Left renal pelvis (tissue), 4 donors: ENCODE measurements at regions not wholly inside any gene's neighbourhood (a gene's known extent, or its start where the extent isn't known, plus 50 kb on each side); places are given as distances from the start of the nearest gene placed in this dataset.

Experiments used
- DNase-seq, 4 donors: peaks; one replicate each; pipeline ENCODE4 v3.0.0-alpha.2; 2013; ENCODE audit warnings: low read depth in 4 of 4, low spot score in 3 of 4

DNA sequence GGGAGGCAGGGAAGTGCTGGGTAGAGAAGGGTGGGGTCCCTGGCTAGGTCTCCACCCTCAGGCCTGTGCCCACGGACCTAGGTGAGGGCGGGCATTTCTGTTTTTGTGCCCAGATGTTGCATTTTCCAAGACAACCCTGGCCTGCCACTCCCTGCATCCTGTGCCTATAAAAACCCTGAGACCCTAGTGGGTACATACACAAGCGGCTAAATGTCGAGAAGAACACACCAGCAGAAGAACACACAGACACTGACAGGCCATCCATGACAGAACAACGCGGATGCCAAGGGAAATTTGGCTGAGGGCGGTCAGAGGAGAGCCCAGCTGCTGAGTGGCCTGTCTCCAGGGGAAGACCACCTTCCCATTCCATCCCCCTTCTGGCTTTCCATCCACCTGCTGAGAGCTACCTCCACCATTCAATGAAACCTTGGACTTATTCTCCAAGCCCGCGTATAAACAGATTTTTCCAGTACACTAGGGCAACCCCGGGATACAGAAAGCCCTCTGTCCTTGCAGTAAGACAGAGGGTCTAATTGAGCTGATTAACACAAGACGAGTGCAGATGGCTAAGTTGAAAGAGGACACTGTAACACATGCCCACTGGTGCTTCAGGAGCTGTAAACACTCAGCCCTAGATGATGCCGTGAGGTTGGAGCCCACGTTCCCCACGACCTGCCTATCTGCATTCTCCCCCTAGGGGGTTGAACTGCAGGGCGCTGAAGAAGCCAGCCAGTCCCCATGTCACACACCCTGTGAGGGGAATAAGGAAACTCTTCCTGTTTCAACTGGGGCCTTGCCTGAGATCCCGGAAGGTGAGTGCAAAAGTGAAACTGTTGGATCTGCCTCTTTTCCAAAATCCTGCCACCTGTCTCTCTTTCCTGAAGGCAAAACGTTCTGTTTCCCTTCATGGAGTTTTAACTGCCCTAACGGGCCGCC is 147.2 kb upstream of the COX10 start:
- no peak for DNase-seq

DNA sequence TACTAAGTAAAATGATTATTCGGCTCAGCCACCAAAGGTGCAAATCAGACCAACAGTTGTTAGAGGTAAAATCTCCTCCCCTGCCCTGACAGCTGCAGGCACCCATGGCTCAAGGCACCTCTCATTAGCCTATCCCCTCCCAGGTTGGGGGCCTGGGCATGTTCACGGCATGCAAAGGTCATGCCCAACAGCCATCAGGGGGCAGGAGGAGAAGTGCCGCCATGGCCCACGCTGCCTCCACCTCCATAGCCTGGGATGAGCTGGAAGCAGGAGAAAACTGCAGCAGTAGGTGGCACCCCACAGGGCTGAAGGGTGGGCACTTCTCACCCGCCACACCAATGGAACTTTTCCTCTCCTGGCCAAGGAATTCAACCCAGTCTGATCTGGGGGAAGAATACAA is 146.4 kb upstream of the COX10 start:
- DNase-seq = no peak

DNA sequence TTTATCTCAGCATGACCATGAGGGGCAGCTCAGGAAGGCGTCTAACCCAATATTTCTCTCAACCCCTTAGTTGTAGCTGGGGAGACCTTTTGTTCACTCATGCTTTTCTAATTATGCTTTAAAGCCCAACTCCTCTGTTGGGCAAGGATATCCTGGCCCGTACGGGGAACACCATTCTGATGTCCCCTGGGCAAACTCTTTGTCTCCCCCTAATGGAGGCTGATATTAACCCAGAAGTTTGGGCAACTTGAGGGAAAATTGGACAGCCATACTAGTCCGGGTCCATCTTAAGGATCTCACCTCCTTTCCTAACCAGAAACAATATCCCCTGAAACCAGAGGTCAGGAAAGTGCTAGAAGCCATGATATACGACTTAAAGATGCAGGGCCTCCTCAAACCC is 143.7 kb upstream of the COX10 start:
- no peak for DNase-seq

DNA sequence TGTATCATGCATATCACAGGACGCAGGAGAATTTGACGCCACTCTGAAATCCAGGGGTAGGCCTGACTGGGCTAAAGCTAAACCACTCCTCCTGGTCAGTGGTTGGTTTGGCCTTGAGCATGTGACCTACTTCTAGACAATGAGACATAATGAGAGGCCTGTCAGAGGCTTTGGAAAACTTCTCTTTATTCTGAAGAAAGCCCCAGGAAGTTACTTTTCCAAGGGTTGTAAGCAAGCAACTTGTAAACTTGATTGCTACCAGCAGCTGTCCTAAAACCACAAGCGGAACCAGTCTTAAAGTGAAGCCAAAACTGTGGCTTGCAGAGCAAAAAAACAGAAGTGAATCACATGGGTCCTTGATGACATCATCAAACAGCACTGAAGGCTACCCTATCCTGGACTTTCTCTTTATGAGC is 138.2 kb upstream of the COX10 start:
- DNase-seq = no peak

DNA sequence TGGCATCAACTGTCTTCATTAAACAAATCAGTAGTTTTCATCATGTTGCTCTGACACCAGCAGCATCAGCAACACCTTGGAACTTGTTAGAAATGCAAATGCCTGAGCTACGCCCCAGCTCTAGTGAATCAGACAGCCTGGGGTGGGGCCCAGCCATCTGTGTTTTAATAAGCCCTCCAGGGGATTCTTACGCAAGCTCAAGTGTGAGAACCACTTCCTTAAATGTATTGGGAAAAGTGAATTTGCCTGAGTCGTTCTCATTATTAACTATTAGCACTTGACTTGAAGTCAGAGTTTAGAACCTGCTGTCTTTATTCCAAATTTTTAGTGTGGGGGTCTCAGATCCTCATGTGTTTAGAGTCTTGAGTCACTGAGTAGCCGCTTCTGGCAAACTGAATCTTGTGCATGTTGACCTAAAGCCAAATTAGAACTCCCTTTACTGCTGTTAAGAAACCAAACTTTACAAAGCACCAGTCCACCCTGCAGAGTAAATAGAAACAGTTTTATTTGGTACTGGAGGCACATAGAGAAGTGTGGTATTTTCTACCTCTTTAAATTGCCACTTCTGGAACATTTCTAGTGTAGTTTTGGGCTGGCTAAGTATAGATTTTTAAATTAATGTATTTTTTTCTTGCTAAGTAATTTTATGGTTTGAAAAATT is 137.4 kb upstream of the COX10 start:
- DNase-seq = no peak

DNA sequence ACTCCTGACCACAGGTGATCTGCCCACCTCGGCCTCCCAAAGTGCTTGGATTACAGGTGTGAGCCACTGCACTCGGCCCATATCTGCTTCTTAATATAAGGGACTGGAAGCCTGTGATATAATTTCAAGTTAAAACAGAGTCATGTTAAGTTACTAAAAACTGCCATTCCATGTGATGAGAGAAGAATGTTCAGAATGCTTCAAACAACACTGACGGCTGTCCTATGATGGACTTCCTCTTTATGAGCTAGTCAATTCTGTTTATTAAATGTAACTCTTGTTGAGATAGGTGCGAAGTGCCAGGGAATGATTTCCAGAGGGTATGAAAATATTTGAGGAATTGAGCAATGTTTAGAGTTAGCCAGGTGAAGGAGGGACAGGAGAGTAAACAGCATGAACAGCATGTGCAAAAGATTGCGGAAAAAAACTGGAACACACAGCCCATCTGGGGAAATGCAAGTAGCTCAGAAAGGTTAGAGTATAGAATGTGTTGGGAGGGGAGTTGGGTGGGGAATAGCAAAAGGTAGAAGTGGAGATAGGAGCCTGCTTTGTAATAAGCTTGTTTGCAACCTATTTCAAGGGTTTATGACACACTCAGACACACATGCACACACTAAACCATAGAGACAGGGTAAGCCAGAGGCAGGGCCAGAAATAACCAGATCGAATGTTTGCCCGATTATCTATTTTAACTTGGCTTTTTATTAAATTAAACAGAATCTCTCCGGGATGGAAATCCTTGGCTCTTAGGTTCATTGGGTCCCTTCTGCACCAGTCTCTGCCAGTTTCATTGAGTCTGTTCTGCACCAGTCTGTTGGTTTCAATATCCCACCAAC is 135.6 kb upstream of the COX10 start:
- DNase-seq = no peak

DNA sequence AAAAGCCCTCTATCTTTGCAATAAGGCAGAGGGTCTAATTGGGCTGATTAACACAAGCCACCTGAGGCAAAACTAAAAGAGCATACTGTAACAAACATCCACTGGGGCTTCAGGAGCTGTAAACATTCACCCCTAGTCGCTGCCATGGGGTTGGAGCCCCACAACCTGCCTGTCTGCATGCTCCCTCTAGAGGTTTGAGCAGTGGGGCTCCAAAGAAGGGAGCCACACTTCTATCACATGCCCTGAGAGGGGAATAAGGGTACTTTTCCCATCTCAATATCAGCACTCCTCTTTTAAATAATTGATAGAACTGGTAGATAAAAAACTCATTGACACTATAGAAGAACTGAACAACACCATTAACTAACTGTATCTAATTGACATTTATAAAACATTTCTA is 130.1 kb upstream of the COX10 start:
- no peak for DNase-seq

DNA sequence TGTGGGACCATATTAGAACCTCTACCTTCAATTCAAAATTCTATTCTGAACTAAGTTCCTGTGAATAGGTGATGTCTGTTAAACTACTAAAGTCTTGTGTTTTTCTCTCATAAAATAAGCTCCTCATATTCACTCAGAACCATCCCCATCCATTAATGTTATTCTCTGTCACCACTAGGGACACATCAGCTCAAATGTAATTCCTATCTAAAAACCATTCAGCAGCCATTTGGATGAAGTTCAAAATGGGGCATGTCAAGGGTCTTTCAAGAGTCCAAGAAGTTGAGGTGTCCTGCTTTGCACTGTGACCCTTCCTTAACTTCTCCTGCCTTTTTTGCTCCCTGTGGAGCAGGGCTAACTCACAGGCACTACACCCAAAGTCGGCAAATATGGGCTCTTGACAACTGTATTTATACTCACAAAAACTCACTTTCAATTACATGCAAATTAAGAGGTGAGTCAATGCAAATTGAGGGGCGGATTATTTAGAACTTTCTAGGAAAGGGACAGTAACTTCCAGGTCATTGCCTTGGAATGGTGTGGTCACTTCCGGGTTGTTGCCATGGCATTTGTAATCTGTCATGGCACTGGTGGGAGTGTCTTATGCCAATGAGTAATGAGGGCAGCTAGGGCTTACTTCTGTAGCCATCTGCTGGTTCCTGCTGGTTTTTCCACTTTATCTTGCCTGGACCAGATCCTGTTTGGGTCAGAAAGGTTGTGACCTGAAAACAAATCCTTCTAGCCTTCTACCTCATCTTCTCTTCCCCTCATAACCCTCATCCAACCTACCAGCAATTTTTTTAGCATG is 128.2 kb upstream of the COX10 start:
- no peak for DNase-seq

DNA sequence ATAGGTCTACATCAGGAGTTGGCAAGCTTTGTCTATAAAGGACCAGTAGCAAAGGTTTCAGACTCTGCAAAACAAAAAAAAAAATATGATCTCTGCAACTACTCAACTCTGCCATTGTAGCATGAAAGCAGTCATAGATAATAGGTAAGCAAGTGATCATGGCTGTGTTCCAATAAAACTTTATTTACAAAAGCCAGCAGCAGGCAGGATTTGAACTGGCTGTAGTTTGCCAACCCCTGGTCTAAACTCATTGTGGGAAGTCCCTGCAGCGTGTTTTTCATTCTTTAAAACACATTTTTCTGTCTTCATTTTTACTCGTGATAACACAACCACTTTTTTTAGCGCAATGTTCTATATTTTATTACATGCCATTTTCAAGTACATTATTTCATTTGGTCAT is 127.5 kb upstream of the COX10 start:
- no peak for DNase-seq

DNA sequence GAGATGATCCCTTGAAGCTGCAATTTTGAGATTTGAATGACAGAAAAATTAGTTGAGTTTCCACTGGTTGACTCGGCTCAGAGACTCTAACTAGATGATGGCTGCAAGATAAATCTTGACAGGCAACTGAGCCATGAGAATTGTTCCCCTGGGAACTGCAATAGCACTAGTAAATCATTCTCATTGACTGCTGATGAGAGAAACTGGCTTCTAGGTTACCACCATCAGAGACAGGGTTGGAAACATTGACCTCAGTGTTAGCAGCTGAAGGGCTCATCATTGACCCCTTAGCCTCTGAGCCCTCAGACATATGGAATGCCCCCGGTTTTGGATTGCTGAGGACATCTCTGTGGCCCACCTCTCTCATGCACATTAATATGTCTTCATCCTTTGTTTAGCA is 125.4 kb upstream of the COX10 start:
- DNase-seq = no peak

DNA sequence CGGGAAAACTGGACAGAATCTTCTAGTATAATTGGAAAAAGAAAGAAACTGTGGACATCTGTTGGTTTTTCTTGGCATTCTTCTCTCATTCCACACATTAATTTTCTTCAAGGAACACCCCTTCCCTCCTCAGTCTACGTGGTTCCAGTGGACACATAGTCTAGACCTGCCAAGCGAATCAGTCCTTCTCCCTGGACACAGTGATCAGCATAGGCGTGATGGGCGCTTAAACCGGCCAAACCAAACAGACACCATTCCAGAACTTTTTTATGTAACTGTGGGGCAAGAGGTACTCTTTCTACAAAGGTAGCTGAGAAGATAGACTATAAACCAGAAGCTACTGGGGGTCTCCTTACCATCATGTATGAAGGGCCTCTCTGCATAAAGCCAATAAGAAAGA is 121.8 kb upstream of the COX10 start:
- no peak for DNase-seq

DNA sequence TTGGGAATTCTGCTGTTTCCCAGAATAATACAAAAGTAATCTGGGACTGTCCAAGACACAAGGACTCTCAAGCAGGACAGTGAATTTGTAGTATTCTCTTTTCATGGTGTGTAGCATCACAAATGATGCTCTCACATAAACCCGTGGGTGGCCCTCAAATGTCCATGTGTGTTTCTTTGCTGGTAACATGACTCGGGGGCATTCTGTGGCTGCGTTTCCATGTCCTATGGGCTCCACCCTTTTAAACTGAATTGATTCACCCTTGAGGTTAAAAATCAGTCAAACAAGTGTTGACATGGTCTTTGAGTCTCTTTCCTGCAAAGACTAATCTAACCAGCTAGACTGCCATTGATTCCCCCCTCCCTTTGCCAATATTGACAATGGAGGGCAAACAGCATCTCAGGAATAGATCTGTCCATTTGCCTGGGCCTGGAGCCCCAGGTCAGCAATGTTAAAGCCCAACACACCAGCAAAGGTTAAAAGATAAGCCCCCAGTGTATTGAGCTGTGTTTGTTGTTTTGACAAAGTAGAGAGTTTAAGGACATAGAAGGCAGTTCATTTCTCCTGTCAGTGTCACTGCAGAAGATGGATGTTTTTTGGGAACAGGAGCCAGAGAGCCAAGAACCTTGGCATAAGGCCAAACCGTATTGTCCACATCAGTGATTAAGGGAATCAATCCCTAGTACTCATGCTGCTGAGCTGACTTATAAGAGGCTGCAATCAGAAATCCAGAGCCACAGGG is 117.1 kb upstream of the COX10 start:
- no peak for DNase-seq

DNA sequence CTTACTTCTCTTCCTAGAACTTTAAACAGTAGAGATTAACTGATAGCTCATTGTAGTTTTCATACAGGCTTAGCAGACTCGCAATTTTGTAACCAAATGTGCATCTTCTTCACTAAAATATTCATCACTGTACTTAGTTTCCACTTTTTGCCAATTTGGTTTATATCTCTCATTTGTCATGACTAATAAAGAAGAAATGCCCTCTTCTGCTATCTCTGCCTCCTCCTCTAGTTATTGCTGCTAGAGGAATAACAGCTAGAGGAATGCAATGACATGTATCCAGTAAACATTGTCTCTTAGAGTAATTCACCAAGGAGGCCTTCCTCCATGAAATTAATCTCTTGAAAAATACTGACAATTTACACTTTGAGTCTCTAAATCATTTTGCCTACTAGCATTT is 115.5 kb upstream of the COX10 start:
- DNase-seq = no peak

DNA sequence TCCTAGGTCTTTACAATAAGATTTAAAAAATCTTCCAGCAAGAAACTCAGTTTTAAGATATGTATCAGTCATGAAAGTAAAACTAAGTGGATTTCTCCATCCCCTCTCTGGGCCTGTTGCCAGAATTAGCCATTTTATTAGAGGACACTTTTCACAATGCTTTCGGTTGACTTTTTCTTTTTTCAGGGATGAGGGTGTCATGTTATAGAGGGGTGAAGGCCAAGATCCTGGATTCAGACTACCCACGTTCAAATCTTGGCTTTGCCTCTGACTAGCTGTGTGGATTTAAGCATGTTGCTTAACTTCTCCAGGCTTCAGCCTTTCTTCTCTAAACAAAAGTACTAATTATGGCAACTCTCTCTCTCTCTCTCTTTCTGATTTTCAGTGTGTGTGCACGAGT is 111.7 kb upstream of the COX10 start:
- no peak for DNase-seq

DNA sequence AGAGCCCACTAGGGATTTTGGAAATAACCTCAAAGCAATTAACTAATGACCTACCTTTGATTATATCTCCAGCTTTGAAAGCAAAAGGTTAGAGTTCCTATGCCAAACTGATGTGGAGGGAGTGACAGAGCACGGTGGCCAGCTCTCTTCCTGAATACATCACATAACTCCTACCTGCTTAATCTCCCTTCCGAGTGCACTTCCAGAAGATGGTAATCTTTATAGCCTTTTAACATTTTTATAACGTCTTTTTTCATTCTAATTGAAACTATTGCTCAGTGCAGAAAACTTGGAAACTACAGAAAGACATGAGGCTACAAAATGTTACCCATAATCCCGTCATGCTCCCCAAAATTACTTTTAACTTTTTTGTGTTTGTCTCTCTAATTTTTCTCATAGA is 110.5 kb upstream of the COX10 start:
- no peak for DNase-seq

DNA sequence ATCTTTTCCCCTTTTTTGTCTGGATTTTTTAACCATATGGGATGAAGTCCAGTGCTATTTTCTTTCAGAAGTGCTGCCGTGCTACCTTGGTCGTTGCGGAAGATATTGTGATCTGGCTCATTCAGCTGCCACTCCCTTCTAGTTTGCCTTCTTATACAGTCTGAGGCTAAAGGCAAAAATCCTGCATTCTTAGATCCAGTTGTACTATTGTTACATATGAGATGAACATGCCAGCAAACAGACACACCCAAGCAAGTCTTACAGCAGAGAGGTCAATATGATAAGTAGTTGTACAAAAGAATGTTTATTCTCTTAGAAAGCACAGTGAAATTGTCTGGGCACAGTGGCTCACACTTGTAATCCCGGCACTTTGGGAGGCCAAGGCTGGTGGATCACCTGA is 108.0 kb upstream of the COX10 start:
- no peak for DNase-seq

DNA sequence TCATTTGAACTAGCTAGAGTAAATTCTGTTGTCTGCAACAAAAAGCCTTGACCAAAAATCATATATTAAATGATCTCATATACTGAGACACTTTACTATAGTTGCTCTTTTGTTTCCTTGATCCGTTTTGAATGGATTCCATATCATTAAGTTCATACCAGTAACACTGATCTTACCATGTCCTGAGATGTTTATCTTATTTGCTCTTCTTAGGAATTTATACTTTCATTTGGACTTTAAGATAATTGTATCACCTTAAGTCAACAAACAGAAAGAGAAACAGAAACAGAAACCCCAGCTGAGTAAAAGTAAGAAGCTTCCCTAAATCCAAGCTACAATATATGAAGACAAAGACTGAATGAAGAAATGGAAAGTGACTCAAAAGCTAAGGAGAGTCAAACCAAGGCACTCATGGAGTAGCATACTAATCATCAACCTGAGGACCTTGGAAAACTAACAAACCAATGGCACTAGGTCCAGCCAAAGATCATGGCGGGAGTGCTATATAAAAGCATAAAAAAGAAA is 106.5 kb upstream of the COX10 start:
- DNase-seq = no peak

DNA sequence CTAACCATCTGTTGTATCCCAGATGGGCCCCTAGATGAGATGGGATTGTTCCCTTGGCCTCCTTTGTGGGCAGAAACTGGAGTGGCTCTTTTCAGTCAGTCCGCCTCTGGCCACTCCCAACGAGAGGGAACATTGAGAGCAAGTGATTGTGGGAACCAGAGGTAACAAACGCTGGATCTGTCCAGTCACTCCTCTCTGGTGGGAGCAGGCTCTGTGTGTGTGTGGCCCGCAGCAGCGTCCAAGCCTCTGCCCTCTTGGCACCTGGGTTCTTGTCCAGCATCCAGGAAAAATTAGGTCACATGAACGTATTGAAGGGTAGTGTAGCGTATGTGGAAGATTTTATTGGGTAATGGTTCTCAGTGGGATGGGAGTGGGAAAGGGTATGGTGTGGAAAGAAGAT is 101.9 kb upstream of the COX10 start:
- no peak for DNase-seq

DNA sequence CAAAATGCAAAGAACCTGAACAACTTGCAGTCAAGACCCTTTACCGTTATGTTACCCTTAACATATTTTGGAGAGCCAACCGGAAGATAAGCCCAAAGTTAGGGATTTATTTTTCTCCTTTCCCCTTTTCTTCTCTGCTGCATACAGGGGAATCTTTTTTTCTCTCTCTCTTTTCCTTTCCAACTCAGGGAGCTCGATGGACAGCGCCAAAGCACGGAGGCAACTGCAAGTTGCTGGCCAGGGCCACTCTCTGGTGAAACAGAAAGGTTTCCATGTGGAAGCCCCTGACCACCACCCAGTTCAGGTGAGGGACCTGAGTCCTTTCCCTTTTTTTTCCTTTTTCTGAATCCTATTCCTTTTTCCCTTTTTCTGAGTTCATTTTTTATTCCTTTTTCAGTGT is 98.8 kb upstream of the COX10 start:
- no peak for DNase-seq
